ENCODE measurements at regions not wholly inside any gene's neighbourhood (a gene's known extent, or its start where the extent isn't known, plus 50 kb on each side); places are given as distances from the start of the nearest gene placed in this dataset.

- TF ChIP-seq POLR2AphosphoS5 (IDR thresholded peaks at IDR 0.05; ENCODE audit: low read depth) (no peak), SPI1 (IDR thresholded peaks at IDR 0.05; ENCODE audit: borderline replicate concordance, low read depth) (no peak), REST (IDR thresholded peaks at IDR 0.05; ENCODE audit: insufficient replicate concordance, low read depth) (no peak), GABPA (IDR thresholded peaks at IDR 0.05; ENCODE audit: low read depth) (no peak)
- TF ChIP-seq, protein P1, sequence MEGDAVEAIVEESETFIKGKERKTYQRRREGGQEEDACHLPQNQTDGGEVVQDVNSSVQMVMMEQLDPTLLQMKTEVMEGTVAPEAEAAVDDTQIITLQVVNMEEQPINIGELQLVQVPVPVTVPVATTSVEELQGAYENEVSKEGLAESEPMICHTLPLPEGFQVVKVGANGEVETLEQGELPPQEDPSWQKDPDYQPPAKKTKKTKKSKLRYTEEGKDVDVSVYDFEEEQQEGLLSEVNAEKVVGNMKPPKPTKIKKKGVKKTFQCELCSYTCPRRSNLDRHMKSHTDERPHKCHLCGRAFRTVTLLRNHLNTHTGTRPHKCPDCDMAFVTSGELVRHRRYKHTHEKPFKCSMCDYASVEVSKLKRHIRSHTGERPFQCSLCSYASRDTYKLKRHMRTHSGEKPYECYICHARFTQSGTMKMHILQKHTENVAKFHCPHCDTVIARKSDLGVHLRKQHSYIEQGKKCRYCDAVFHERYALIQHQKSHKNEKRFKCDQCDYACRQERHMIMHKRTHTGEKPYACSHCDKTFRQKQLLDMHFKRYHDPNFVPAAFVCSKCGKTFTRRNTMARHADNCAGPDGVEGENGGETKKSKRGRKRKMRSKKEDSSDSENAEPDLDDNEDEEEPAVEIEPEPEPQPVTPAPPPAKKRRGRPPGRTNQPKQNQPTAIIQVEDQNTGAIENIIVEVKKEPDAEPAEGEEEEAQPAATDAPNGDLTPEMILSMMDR (IDR thresholded peaks at IDR 0.05; ENCODE audit: insufficient read depth, low read length), result no peak
- Histone ChIP-seq H3K27me3 (ENCODE audit: insufficient read depth, poor library complexity, severe bottlenecking) (no peaks in the 10 kb centered on the region), H3K4me3 (replicated peaks; ENCODE audit: insufficient read depth, low read length) (no peak overlapping the region), H3K27ac (replicated peaks) (no peak overlapping the region)
- DNase-seq (ENCODE audit: low read depth in 1 of 2, low spot score in 1 of 2), result no peak
Observed at GRCh38 chr15:98519767-98520550, 128.4 kb upstream of the IGF1R start.

GRCh38 chr15:98522127-98522526 is 126.2 kb upstream of the IGF1R start:
- no peak overlapping the region for H3K27ac ChIP-seq (replicated peaks)
- TF ChIP-seq REST (IDR thresholded peaks at IDR 0.05; ENCODE audit: insufficient replicate concordance, low read depth), result no peak
- no peaks in the 10 kb centered on the region for H3K27me3 ChIP-seq (ENCODE audit: insufficient read depth, poor library complexity, severe bottlenecking)
- no peak for DNase-seq (ENCODE audit: low read depth in 1 of 2, low spot score in 1 of 2)
- no peak overlapping the region for H3K4me3 ChIP-seq (replicated peaks; ENCODE audit: insufficient read depth, low read length)

DNA sequence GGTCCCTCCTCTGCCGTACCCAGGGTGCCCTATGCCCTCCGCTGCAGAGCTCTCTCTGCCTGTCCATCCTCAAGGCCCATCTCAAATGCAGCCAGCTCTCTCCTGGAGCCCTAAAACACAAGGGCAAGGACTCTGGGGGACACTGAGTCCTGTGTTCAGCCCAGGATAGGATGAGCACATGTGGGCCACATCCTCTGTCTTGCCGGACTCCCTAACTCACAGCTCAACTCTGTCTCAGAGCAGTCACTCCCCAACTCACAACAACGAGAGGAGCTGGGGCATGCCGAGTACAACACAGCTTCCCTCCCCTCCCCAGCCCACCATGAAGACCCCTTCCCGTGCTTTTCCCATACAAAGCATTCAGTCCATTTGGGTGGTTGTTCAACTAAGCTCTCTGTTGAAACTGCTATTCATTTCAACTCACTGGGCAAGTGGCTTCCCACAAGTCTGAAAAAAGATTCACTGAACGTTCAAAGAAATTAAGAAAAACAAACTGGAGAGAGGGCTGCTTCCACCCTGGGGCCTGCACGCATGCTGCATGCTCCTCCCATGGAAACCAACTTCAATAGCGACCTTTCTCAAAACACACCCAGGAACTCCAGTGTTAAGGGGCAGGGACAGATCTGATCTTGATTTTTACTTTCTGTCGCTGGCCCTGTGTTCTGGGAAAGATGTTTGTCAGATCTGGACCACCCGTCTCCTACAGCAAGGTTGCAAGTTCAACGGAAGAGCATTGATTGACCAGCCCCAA is 124.3 kb upstream of the IGF1R start:
- no peak for TF ChIP-seq GABPA (IDR thresholded peaks at IDR 0.05; ENCODE audit: low read depth)
- TF ChIP-seq POLR2AphosphoS5 (IDR thresholded peaks at IDR 0.05; ENCODE audit: low read depth), result no peak
- no peak for DNase-seq (ENCODE audit: low read depth in 1 of 2, low spot score in 1 of 2)
- H3K27me3 ChIP-seq (ENCODE audit: insufficient read depth, poor library complexity, severe bottlenecking), result peaks cover 8% of the 10 kb centered on the region
- no peak overlapping the region for H3K4me3 ChIP-seq (replicated peaks; ENCODE audit: insufficient read depth, low read length)
- H3K27ac ChIP-seq (replicated peaks), result no peak overlapping the region

DNA sequence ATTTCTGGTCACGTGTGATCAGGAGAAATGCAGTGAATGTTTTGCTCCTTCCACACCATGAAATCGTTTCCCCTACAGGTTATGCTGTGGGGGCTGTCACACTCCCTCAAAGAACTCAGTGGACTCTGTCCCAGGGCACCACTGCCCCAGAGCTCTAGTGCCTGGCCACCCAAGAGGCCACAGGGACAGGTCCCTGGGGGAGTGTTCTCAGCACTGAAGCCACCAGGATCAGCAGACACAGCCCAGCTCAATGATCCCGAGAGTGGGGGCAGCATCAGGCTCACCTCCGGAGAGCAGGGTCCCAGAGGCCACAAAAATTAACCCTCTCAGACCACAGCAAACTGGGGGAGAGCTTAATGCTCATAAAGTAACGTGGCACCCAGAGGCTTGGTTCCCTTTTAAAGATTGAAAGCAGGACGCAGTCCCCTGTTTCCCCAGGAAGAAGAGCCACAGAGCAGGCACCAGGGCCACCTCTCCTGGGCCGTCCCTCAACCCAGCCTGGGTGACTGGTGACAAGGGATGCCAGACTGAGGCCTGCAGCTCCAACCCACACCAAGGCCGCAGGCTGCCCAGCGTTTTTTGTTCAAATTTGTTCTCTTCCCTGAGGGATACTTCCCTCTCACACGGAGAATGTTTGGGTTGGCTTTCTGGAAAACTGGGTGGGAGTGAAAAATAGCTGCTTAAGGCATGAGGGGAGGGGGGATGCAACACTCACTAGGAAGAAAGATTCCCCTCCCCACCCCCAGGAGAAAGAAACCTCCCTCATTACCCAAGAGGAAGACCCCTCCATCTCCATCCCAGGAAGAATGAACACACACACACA is 123.3 kb upstream of the IGF1R start:
- no peak for DNase-seq (ENCODE audit: low read depth in 1 of 2, low spot score in 1 of 2)
- H3K4me3 ChIP-seq (replicated peaks; ENCODE audit: insufficient read depth, low read length), result no peak overlapping the region
- peaks cover 18% of the 10 kb centered on the region for H3K27me3 ChIP-seq (ENCODE audit: insufficient read depth, poor library complexity, severe bottlenecking)
- TF ChIP-seq, protein P1 (IDR thresholded peaks at IDR 0.05; ENCODE audit: insufficient read depth, low read length), result no peak
- TF ChIP-seq SPI1 (IDR thresholded peaks at IDR 0.05; ENCODE audit: borderline replicate concordance, low read depth) (no peak), REST (IDR thresholded peaks at IDR 0.05; ENCODE audit: insufficient replicate concordance, low read depth) (no peak), POLR2AphosphoS5 (IDR thresholded peaks at IDR 0.05; ENCODE audit: low read depth) (no peak), GABPA (IDR thresholded peaks at IDR 0.05; ENCODE audit: low read depth) (no peak)
- H3K27ac ChIP-seq (replicated peaks), result no peak overlapping the region
